ENCODE measurements at regions not wholly inside any gene's neighbourhood (a gene's known extent, or its start where the extent isn't known, plus 50 kb on each side); places are given as distances from the start of the nearest gene placed in this dataset.

DNA sequence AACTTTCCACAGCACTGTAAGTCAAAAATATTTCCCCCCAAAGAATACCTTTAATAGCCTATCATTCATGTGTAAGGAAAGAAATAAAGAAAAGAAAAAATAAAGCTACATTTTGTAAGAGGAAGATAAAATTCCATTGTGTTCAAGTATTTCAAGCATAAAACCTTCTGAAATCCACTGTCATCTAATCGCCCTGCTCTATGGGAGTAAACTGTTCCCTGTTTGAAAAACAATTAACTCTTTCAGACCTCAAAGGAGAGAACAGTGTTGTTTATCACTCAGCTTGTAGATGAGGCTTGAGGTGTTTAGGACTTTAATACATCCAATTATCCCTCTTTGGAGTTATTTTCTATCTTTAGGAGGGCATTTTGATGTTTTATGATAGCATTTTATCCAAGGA, 112.2 kb upstream of the REG3G start:
- Histone ChIP-seq H3K56ac (ENCODE audit: insufficient read length, low read depth, low read length) (no peak overlapping the region), H3K79me2 (ENCODE audit: insufficient read depth, low read length) (no peaks in the 10 kb centered on the region), H3K4ac (ENCODE audit: low read depth, low read length) (no peak overlapping the region), H2BK5ac (ENCODE audit: insufficient read length, low read length) (no peak overlapping the region), H3T11ph (ENCODE audit: low read length) (no peak overlapping the region), H3K79me1 (ENCODE audit: insufficient read depth, low read depth, low read length, poor library complexity, severe bottlenecking) (no peaks in the 10 kb centered on the region), H4K91ac (ENCODE audit: insufficient read length, low read depth, low read length) (no peak overlapping the region), H3K4me2 (ENCODE audit: insufficient read depth, insufficient read length, low read length) (no peak overlapping the region), H4K20me1 (ENCODE audit: control insufficient read depth, insufficient read depth, insufficient read length) (no peaks in the 10 kb centered on the region), H2BK15ac (ENCODE audit: low read depth, low read length) (no peak overlapping the region), H2BK12ac (ENCODE audit: insufficient read length, low read depth, low read length) (no peak overlapping the region), H3K27ac (ENCODE audit: insufficient read length, low read depth, low read length) (no peak overlapping the region), H3K23ac (ENCODE audit: insufficient read length, low read depth, low read length) (no peak overlapping the region), H3K9me3 (ENCODE audit: control insufficient read depth, low read depth, low read length) (no peaks in the 10 kb centered on the region), H2AK5ac (ENCODE audit: insufficient read length, low read length) (no peak overlapping the region), H4K5ac (ENCODE audit: insufficient read length, low read depth, low read length) (no peak overlapping the region), H3K4me1 (ENCODE audit: insufficient read depth, low read length) (no peaks in the 10 kb centered on the region; the same call in 1 of the 2 replicates), H3K27me3 (ENCODE audit: insufficient read depth, low read length) (no peaks in the 10 kb centered on the region), H3K9ac (ENCODE audit: extremely low read depth, insufficient read length, low read length) (no peak overlapping the region), H3K23me2 (ENCODE audit: insufficient read length, low read depth, low read length, poor library complexity, severe bottlenecking) (no peaks in the 10 kb centered on the region), H2BK120ac (ENCODE audit: low read depth, low read length, poor library complexity, severe bottlenecking) (no peak overlapping the region), H3K18ac (ENCODE audit: insufficient read length, low read depth, low read length) (no peak overlapping the region), H2BK20ac (ENCODE audit: low read depth, low read length, poor library complexity, severe bottlenecking) (no peak overlapping the region), H4K8ac (replicated peaks; ENCODE audit: insufficient read length, low read depth, low read length) (no peak overlapping the region), H3K14ac (ENCODE audit: insufficient read depth, low read length) (no peak overlapping the region), H2AFZ (ENCODE audit: low read length) (no peak overlapping the region)
- no CpG with 5 or more reads among the region's 1 CpG for WGBS (ENCODE audit: extremely low coverage, insufficient read length, low lambda C conversion rate)
- no peaks in the 10 kb centered on the region for H3K9me3 Mint-ChIP-seq
- H3K27me3 Mint-ChIP-seq (ENCODE audit: low read depth), result no peaks in the 10 kb centered on the region
- peak overlapping the region in 1 of 3 experiments; percentile 15; a peak in 1 of 7 replicates for H3K27ac Mint-ChIP-seq
- no peaks in the 10 kb centered on the region; a peak in 1 of 7 replicates for H3K36me3 Mint-ChIP-seq (ENCODE audit: insufficient read depth in 1 of 3, low read depth in 3 of 3)
- TF ChIP-seq, protein P1, sequence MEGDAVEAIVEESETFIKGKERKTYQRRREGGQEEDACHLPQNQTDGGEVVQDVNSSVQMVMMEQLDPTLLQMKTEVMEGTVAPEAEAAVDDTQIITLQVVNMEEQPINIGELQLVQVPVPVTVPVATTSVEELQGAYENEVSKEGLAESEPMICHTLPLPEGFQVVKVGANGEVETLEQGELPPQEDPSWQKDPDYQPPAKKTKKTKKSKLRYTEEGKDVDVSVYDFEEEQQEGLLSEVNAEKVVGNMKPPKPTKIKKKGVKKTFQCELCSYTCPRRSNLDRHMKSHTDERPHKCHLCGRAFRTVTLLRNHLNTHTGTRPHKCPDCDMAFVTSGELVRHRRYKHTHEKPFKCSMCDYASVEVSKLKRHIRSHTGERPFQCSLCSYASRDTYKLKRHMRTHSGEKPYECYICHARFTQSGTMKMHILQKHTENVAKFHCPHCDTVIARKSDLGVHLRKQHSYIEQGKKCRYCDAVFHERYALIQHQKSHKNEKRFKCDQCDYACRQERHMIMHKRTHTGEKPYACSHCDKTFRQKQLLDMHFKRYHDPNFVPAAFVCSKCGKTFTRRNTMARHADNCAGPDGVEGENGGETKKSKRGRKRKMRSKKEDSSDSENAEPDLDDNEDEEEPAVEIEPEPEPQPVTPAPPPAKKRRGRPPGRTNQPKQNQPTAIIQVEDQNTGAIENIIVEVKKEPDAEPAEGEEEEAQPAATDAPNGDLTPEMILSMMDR (conservative IDR thresholded peaks at IDR 0.05), result no peak
- H3K4me3 Mint-ChIP-seq, result no peak overlapping the region
- no peak for DNase-seq
- peaks cover 12 to 18% of the 10 kb centered on the region in 2 experiments for H3K4me1 Mint-ChIP-seq

Measured in H9 (cell line).